ENCODE measurements at regions not wholly inside any gene's neighbourhood (a gene's known extent, or its start where the extent isn't known, plus 50 kb on each side); places are given as distances from the start of the nearest gene placed in this dataset.
A peak's percentile ranks its signal among the peaks of the same experiment; 100 is the strongest.
"Not testable (repeated sequence)": the region's sequence is repeated elsewhere in the genome, so short reads cannot be mapped to it uniquely, and the experiment has no call there.

GRCh38 chr10:63935705-63936104 is 414.5 kb downstream of the REEP3 start:
- TF ChIP-seq JUND (IDR thresholded peaks at IDR 0.05; ENCODE audit: low read depth), result no peak
- DNase-seq (ENCODE audit: low read depth in 1 of 2, low spot score in 1 of 2), result peak in 1 of 2 experiments; percentile 47
- in situ Hi-C loops (cut with HindIII; ENCODE audit: low pct_unique_long_range_greater_than_20kb, low sequenced_read_pairs), result no loop called here

DNA sequence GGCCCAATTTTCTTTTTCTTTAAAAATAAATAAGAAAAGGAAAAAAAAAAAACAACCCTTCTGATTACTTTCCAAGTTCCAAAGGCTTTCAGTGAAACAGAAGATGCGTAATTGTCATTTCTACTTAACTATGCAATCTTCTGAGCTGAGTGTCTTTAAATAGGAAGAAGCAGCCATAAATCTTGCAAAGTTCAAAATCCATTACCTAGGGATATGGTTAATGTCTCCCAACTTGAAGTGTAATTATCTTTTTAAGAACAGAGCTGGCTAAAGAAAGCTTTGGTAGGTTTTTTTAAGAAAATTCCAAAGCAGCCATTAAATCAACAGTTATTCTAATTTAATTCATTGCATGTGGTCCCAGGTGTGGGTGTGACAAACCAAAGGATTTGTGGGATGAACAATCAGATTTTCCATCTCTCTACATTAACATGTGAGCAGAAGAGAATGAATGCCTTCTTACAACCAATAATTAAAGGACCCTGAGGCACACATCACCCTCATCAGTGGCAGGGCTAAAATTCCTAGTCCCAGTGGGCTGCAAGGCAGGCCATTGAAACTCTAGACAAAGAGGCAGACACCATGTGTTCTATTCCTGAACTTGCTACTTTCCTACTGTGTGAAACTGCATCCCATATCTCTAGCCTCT is 419.2 kb downstream of the REEP3 start:
- TF ChIP-seq JUND (IDR thresholded peaks at IDR 0.05; ENCODE audit: low read depth), result no peak
- no peak for DNase-seq (ENCODE audit: low read depth in 1 of 2, low spot score in 1 of 2)
- in situ Hi-C loops (cut with HindIII; ENCODE audit: low pct_unique_long_range_greater_than_20kb, low sequenced_read_pairs), result no loop called here

- no peak for DNase-seq (ENCODE audit: low read depth in 1 of 2, low spot score in 1 of 2)
- in situ Hi-C loops (cut with HindIII; ENCODE audit: low pct_unique_long_range_greater_than_20kb, low sequenced_read_pairs), result no loop called here
- TF ChIP-seq JUND (IDR thresholded peaks at IDR 0.05; ENCODE audit: low read depth), result no peak
Observed at GRCh38 chr10:63964406-63964805, 443.2 kb downstream of the REEP3 start.

- in situ Hi-C loops (cut with HindIII; ENCODE audit: low pct_unique_long_range_greater_than_20kb, low sequenced_read_pairs), result no loop called here
- DNase-seq (ENCODE audit: low read depth in 1 of 2, low spot score in 1 of 2), result no peak
- TF ChIP-seq JUND (IDR thresholded peaks at IDR 0.05; ENCODE audit: low read depth), result no peak
Observed at GRCh38 chr10:63965846-63966245, 444.6 kb downstream of the REEP3 start.

- no peak for TF ChIP-seq JUND (IDR thresholded peaks at IDR 0.05; ENCODE audit: low read depth)
- no peak for DNase-seq (ENCODE audit: low read depth in 1 of 2, low spot score in 1 of 2)
- in situ Hi-C loops (cut with HindIII; ENCODE audit: low pct_unique_long_range_greater_than_20kb, low sequenced_read_pairs), result no loop called here
Observed at GRCh38 chr10:63972949-63973827, 452.0 kb downstream of the REEP3 start.

- no peak for TF ChIP-seq JUND (IDR thresholded peaks at IDR 0.05; ENCODE audit: low read depth)
- in situ Hi-C loops (cut with HindIII; ENCODE audit: low pct_unique_long_range_greater_than_20kb, low sequenced_read_pairs), result no loop called here
- peak; percentile 58 to 78 for DNase-seq (ENCODE audit: low read depth in 1 of 2, low spot score in 1 of 2)
Observed at GRCh38 chr10:63976538-63976937, 455.3 kb downstream of the REEP3 start.

DNA sequence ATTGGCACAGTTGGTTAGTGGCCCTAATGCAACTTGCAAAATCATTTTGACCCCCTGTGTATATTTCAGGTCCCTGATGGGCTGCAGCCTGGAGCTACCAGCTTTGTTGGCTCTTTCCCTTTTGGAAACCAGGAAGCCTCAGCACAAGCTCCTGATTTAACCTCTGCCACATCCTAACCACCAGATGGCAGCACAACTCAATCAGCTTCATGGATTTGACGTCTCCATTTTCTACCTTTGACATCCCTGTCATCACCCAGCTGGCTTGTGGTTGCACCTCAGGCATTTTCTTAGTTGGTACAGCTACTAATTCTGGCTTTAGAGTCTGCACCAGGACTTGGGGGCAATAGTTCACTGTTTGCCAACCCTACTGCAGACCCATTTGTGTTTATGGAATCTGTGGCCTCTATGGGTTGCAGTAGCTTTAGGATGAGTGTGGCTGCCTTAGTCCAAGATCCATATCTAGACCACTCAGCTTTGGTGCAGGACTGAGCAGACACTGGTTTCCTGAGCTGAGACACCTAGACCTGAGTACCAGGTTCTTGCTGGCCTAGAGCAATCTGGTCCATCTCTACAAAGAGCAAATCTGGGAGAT is 456.2 kb downstream of the REEP3 start:
- in situ Hi-C loops (cut with HindIII; ENCODE audit: low pct_unique_long_range_greater_than_20kb, low sequenced_read_pairs), result no loop called here
- no peak for TF ChIP-seq JUND (IDR thresholded peaks at IDR 0.05; ENCODE audit: low read depth)
- DNase-seq (ENCODE audit: low read depth in 1 of 2, low spot score in 1 of 2), result peak; percentile 65 to 85

- DNase-seq (ENCODE audit: low read depth in 1 of 2, low spot score in 1 of 2); in situ Hi-C loops (cut with HindIII; ENCODE audit: low pct_unique_long_range_greater_than_20kb, low sequenced_read_pairs): not testable (repeated sequence)
Observed at GRCh38 chr10:63980870-63981269, 459.7 kb downstream of the REEP3 start.

GRCh38 chr10:63984061-63984460 is 462.9 kb downstream of the REEP3 start:
- not testable (repeated sequence) for DNase-seq (ENCODE audit: low read depth in 1 of 2, low spot score in 1 of 2)

GRCh38 chr10:63986536-63986935 is 465.3 kb downstream of the REEP3 start:
- in situ Hi-C loops (cut with HindIII; ENCODE audit: low pct_unique_long_range_greater_than_20kb, low sequenced_read_pairs), result no loop called here
- no peak for DNase-seq (ENCODE audit: low read depth in 1 of 2, low spot score in 1 of 2)
- TF ChIP-seq JUND (IDR thresholded peaks at IDR 0.05; ENCODE audit: low read depth), result no peak

More at GRCh38 chr10:63984061-63984460, 462.9 kb downstream of the REEP3 start:
- in situ Hi-C loops (cut with HindIII; ENCODE audit: low pct_unique_long_range_greater_than_20kb, low sequenced_read_pairs), result not testable (repeated sequence)

DNA sequence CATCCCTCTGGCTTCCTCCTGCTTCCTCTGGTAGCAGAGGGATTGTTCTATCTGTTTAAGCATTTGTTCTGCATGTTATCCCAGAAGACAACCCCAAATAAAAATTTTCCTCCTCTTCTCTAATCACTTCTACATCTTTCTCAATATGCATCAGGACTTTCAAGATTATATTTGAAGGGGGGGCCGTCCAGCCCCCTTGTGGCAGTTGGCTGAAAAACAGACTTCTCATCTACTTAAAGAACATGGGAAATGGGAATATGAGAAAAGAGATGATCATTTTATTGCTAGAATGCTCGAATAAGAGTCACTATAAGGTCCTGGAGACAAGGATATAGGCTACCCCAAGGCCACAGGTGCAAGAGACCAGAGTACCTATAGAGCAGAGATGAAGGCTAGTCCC is 466.0 kb downstream of the REEP3 start:
- in situ Hi-C loops (cut with HindIII; ENCODE audit: low pct_unique_long_range_greater_than_20kb, low sequenced_read_pairs), result no loop called here
- DNase-seq (ENCODE audit: low read depth in 1 of 2, low spot score in 1 of 2), result no peak
- TF ChIP-seq JUND (IDR thresholded peaks at IDR 0.05; ENCODE audit: low read depth), result no peak

DNA sequence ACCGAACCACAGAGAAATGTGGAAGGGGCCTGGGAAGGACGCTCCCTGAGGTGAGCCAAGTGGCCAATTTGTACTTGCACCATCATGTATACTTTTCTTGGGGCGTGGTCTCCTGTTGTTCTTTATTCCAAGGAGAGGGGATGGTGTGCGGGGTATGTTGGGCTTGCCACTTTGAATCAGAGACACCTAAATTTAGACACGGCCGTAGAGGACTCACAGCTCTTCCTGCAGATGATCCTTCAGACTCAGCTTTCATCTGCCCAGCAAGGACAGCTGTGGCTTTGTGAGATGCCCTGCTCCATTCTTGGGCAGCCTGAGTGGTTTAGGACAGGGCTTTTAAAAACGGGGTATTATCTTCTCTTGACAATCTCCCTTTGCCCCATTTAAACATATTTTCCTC is 473.2 kb downstream of the REEP3 start:
- in situ Hi-C loops (cut with HindIII; ENCODE audit: low pct_unique_long_range_greater_than_20kb, low sequenced_read_pairs), result no loop called here

DNA sequence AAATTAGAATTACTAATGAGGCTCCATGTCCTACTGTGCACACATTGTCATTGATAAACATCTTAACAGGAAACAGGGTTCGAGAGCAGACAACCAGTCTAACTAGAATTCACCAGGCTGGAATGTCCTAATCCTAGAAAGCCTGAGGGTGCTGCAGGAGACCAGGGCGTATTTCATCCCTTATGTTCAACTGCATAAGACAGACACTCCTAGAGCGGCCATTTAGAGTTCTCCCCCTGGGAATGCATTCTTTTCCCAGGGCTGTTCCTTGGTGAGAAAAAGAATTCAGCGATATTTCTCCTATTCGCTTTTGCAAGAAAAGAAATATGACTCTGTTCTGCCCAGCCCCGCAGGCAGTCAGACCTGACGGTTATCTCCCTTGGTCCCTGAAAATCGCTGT is 486.0 kb downstream of the REEP3 start:
- DNase-seq (ENCODE audit: low read depth in 1 of 2, low spot score in 1 of 2), result peak in 1 of 2 experiments; percentile 33
- in situ Hi-C loops (cut with HindIII; ENCODE audit: low pct_unique_long_range_greater_than_20kb, low sequenced_read_pairs), result no loop called here
- no peak for TF ChIP-seq JUND (IDR thresholded peaks at IDR 0.05; ENCODE audit: low read depth)

More for the DNA sequence above, 473.2 kb downstream of the REEP3 start:
- no peak for TF ChIP-seq JUND (IDR thresholded peaks at IDR 0.05; ENCODE audit: low read depth)
- DNase-seq (ENCODE audit: low read depth in 1 of 2, low spot score in 1 of 2), result no peak
